ENCODE measurements at regions not wholly inside any gene's neighbourhood (a gene's known extent, or its start where the extent isn't known, plus 50 kb on each side); places are given as distances from the start of the nearest gene placed in this dataset.

DNA sequence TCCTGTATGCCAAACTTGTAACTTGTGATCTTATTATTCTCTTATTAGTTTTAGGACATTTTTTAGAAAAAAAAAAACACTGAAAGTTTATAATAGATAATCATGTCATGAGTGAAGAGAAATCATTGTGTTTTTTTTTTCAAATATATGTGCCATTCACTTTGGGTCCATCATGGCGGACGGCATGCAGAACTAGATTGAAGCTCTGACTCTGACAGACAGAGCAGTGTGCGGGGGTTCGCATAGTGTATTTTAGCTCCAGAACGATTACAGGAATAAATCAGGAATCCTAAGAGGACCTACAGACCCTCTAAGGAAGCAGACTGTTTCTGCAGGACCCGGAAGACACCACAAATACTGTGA, 484.4 kb upstream of the REG3G start:
- DNase-seq, result no peak
- no peak for TF ChIP-seq GATA1 (IDR thresholded peaks at IDR 0.05; ENCODE audit: low read depth, low read length)
- no peak for TF ChIP-seq POLR2A (IDR thresholded peaks at IDR 0.05; ENCODE audit: low read length)

DNA sequence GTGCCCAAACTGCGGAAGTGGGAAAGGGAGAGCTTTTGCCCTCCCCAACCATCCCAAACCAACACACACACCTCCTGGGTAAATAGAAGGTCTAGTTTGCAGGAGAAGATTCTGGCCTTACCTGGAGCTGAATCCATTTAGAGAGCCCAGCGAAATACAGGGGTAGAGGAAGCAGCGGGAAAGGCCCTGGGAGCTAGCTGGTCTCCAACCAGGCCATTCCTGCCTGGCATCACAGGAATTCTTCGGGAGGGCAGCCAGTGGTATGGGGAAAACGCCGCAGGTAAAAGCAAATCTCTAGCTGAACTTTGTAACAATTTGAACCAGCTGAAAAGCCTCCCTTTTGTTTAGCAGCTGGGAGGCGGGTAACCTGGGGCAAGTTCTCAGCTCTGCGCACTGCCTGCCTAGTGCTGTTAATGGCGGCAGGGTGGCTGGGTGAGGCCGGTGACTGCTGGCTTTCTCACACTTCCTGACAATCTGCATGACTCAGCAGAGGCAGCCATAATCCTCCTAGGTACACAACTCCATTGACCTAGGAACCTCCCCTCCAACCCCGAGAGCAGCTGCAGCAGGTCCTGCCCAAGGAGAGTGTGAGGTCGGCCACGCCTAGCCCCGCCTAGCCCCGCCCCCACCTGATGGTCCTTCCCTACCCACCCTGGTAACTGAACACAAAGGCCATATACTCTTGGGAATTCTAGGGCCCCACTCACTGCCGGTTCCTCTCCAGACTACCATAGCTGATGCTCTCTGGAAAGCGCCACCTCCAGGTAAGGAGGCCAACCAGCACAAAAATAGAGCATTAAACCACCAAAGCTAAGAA, 483.8 kb upstream of the REG3G start:
- no peak for DNase-seq
- TF ChIP-seq POLR2A (IDR thresholded peaks at IDR 0.05; ENCODE audit: low read length), result no peak

DNA sequence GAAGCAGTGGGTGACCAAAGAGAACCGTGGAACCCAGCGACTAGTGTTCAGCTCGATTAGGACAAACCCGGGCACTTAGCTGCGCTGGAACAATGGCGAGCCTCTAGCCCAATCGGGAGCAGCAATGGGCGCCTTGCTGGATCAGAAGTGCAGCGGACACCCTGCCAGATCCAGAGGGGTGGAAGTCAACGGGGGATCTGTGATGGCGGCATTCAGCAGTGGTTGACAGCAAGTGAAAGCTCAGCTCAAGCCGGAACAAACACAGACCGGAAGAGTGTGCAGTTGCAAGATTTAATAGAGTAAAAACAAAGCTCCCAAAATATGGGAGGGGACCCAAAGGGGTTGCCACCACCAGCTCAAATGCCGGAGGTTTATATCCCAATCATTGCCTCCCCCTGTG, 478.7 kb upstream of the REG3G start:
- DNase-seq, result no peak
- TF ChIP-seq GATA1 (IDR thresholded peaks at IDR 0.05; ENCODE audit: low read depth, low read length), result no peak
- no peak for TF ChIP-seq POLR2A (IDR thresholded peaks at IDR 0.05; ENCODE audit: low read length)

DNA sequence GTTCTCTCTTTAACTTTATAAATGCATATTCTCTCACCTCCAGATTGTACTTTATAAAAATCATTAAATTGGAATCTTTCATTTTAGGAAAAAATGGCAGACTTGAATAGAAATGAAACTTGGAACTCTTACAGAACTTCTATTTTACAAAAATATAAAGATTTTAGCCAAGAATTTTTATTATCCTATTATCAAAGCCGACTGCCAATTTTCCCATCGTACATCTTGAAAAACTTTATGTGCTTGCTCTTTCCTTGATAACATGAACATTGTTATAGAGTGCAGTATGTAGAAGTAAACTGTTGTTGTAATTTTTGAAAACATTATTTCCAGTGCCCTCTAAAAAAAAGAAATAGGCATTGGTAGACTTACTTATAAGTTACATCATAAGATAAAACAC, 475.7 kb upstream of the REG3G start:
- DNase-seq, result no peak
- TF ChIP-seq POLR2A (IDR thresholded peaks at IDR 0.05; ENCODE audit: low read length), result no peak
- TF ChIP-seq GATA1 (IDR thresholded peaks at IDR 0.05; ENCODE audit: low read depth, low read length), result no peak

DNA sequence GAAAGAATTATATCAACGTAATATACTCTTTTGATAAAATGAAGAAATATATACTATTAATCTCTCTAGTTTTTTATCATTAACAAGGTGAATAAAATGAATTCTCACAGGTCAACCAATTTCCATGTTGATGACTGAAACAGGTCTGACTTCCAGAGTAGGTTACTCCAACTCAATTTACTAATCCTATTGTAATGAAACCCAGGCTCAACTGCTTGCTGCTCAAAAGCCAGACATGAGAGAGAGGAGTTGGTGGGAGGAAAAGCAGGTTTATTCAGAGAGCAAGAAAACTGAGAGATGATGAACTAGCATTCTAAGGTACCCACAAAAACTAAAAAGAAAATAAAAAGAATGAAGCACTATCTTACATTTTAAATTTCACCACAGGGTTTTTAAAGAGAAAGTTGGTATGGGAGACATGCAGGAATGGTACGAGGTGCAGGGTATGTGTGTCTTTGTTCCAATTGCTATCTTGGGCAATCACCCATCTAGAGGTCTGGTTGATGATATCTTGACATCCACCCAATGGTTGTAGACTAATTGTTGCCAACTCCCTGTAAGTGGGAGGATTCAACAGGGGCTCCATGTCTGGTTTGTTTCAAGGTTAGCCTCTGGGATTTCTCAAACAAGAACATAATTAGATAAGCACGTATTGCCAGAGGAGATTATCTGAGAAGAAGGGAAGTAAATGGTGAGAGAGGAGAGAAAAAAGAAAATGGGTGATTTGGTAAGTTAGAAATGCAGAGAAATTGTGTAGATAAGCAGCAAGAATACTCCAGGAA, 471.4 kb upstream of the REG3G start:
- TF ChIP-seq GATA1 (IDR thresholded peaks at IDR 0.05; ENCODE audit: low read depth, low read length), result no peak
- TF ChIP-seq POLR2A (IDR thresholded peaks at IDR 0.05; ENCODE audit: low read length), result no peak
- DNase-seq, result no peak

DNA sequence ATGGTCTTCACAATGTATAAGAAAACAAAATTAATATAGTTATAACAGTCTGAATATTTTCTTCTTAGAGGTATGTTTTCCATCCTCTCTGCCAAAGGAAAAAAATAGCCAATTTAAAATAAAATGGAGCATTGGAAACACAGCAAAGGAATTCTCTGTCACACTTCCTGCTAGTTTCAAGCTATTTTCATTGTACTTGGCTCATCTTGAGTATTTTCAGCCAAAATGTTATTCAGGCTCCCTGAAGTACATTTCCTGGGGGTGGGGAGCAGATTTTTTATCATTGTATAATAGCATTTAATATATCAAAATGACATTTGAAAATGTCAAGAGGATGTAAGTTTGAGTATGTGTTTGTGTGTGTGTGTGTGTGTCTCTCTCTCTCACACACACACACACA, 463.6 kb upstream of the REG3G start:
- DNase-seq, result no peak
- TF ChIP-seq POLR2A (IDR thresholded peaks at IDR 0.05; ENCODE audit: low read length) (no peak), GATA1 (IDR thresholded peaks at IDR 0.05; ENCODE audit: low read depth, low read length) (no peak)

DNA sequence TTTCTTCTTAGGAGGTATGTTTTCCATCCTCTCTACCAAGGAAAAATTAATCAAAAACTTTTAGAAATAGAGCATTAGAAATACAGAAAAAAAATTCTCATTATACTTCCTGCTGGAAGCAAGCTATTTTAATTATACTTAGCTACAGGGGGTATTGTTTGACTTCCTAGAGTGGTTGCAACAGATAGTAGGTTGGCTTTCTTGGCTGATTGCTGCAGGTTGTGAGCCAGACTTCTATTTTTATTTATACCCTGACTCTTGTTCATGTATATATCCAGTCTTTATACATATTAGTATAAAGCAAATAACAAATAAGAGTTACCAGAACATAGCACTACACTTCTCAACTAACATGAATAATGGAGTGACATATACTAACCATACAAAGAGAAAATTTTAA, 460.8 kb upstream of the REG3G start:
- TF ChIP-seq POLR2A (IDR thresholded peaks at IDR 0.05; ENCODE audit: low read length) (no peak), GATA1 (IDR thresholded peaks at IDR 0.05; ENCODE audit: low read depth, low read length) (no peak)
- no peak for DNase-seq

DNA sequence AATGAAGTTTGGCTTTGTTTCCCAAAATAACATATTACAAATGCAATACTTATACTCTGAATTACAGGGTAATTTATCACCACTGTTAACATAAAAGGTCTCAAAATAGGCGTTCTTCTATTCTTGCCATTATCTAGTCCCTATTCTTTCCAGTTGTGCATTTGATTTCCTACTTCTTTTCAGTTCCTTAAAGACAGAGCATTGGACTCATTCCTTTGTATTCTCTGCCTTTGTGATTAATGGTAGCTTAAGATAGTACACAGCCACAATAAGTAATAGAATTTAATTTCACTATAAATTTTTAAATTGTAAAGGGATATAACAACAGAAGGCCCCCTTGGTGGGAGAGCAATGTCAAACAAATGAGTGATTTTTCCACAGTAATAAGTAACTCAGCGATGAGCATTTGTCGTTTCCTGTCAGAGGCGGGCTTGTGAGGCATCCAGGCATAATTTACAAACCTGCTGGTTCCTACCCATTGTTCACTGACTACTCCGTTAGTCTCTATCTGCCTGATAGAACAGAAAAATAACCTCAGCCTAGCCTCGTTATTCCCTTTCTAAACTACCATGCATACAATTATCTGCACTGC, 456.6 kb upstream of the REG3G start:
- DNase-seq, result no peak
- TF ChIP-seq GATA1 (IDR thresholded peaks at IDR 0.05; ENCODE audit: low read depth, low read length) (no peak), POLR2A (IDR thresholded peaks at IDR 0.05; ENCODE audit: low read length) (no peak)

DNA sequence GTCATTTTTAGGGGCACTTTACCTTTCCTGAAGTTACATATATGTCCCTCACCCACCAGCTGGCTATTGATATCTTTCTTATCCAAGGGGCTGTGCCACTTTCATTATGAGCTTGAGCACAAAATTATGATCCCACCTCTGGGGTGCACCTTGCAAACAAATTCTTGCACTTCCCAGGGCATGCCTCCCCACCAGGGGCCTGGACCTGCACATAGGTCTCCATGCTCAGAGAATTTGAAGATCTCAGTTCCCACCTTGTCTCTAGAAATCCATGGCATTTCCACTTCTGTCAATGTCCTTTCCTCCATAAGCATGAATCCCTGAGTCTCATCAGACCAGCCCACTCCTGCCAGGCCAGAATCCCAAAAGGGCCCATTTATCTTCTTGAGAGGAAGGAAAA, 449.1 kb upstream of the REG3G start:
- DNase-seq, result no peak
- TF ChIP-seq POLR2A (IDR thresholded peaks at IDR 0.05; ENCODE audit: low read length), result no peak
- TF ChIP-seq GATA1 (IDR thresholded peaks at IDR 0.05; ENCODE audit: low read depth, low read length), result no peak

DNA sequence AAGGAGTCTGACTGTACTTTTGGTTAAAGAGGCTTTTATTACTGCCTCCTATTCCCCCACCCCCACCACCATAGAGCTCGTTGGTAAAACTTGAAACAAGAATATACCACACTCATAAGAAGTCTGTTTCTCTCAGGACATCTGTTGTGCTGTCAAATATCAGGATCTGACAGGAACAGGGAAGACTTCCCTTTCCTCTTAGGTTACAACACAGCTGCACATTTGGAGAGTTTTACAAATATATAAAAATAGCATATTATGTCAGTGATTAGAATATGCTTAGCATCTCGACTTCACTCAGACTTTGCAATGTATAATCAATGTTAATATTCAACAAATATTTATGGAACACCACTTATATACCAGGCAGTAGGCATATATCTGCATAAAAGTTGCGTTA, 439.6 kb upstream of the REG3G start:
- TF ChIP-seq GATA1 (IDR thresholded peaks at IDR 0.05; ENCODE audit: low read depth, low read length) (no peak), POLR2A (IDR thresholded peaks at IDR 0.05; ENCODE audit: low read length) (no peak)
- DNase-seq, result no peak

DNA sequence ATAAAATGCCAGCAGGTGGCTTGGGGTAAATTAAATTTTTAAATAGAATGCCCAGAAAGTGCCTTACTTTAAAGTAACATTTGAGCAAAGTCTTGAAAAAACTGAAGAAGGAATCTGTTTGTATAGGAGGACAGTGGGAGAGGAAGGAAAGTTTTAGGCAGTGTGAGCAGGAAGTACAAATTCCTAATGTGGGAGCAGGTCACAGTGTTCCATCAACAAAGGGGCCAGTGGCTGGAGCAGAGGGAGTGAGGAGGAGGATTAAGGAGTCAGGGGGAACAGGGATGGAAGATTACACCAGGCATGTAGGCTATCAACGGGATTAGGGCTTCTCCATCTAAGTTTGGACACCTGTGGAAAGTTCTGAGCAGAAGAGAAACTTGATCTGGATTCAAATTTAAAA, 439.2 kb upstream of the REG3G start:
- no peak for TF ChIP-seq GATA1 (IDR thresholded peaks at IDR 0.05; ENCODE audit: low read depth, low read length)
- TF ChIP-seq POLR2A (IDR thresholded peaks at IDR 0.05; ENCODE audit: low read length), result no peak
- no peak for DNase-seq

DNA sequence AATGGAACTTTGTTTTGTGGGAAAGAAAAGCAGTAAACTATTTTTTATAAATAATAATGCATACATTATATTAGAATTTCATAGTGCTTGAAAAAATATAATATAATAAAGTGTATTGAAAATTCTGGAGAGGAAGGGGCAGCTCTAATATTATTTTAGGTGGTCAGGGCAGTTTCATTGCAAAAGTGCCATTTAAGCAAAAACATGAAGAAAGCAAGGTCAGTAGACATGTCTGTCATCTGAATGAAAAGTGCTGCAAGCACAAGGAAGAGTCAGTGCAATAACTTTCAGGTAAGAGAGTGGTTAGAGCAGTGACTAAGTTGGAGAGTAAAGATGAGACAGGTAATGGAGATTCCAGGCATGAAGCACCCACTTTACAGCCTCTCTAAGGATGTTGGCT, 435.6 kb upstream of the REG3G start:
- TF ChIP-seq POLR2A (IDR thresholded peaks at IDR 0.05; ENCODE audit: low read length), result no peak
- no peak for DNase-seq

DNA sequence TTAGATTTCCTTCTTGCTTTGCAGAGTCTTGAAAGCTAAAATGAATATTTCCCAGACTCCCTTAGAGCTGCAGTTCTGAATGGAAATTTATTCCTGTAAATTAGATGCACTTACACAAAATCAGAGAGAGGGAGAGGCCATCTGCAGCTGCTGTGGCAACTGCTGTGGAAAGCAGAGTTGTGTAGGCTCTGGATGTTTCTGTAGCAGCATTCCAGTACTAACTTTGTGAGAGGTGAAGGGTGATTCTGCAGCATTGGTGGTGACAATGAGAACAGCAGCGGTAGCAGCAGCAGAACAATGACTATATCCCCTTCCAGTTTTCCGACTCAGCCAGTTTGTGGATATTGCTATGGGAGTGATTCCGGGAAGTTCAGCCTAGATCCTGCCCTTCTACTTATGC, 433.0 kb upstream of the REG3G start:
- DNase-seq, result no peak
- no peak for TF ChIP-seq POLR2A (IDR thresholded peaks at IDR 0.05; ENCODE audit: low read length)
- no peak for TF ChIP-seq GATA1 (IDR thresholded peaks at IDR 0.05; ENCODE audit: low read depth, low read length)

DNA sequence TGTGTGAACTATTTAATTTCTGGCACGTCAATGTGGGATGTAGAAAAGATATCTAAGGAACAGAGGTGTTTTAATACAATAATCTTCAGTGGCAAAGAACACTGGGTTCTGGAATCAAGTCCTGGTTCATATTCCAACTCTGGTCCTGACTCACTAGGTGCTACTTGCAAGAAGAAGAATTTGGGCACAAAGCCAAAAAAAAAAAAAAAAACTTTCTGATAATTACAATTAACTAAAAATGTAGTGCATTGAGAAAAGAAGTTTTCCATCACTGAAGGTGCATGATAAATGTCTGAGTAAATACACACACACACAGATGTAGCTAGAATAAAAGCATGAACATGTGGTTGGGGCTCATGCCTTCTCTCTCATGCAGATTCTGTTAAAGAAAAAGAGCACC, 424.4 kb upstream of the REG3G start:
- TF ChIP-seq POLR2A (IDR thresholded peaks at IDR 0.05; ENCODE audit: low read length) (no peak), GATA1 (IDR thresholded peaks at IDR 0.05; ENCODE audit: low read depth, low read length) (no peak)
- peak in 1 of 2 experiments; percentile 0 for DNase-seq

DNA sequence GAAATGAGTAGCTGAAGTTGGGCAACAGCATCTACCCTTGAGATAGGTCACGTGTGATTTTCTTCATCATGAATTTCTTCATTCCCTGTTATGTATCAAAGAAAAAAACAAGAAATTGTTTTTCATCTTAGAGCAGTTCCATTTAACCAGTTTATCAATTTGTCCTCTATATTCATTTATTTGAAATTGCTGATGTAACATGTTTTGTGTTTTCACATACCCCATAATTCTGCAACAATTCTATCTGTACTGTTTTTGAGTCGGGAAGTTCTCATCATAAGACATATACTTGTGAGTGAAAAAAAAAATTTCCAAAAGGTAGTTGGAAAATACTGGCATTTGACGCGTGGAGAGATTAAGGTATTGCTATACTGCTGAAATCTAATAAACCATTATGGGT, 422.6 kb upstream of the REG3G start:
- no peak for DNase-seq
- TF ChIP-seq GATA1 (IDR thresholded peaks at IDR 0.05; ENCODE audit: low read depth, low read length) (no peak), POLR2A (IDR thresholded peaks at IDR 0.05; ENCODE audit: low read length) (no peak)
